GM12873 (cell line): ENCODE measurements at regions not wholly inside any gene's neighbourhood (a gene's known extent, or its start where the extent isn't known, plus 50 kb on each side); places are given as distances from the start of the nearest gene placed in this dataset.

Experiments
- TF ChIP-seq, protein P1 (sequence below): IDR thresholded peaks from 2 replicates; pipeline ENCODE4 v1.5.1; 2012; ENCODE audit warnings: low read depth, mild to moderate bottlenecking, moderate library complexity, low read length, control low read depth; ENCODE audit not compliant: insufficient read depth; ENCODE audit errors: missing control alignments

- TF ChIP-seq, protein P1, sequence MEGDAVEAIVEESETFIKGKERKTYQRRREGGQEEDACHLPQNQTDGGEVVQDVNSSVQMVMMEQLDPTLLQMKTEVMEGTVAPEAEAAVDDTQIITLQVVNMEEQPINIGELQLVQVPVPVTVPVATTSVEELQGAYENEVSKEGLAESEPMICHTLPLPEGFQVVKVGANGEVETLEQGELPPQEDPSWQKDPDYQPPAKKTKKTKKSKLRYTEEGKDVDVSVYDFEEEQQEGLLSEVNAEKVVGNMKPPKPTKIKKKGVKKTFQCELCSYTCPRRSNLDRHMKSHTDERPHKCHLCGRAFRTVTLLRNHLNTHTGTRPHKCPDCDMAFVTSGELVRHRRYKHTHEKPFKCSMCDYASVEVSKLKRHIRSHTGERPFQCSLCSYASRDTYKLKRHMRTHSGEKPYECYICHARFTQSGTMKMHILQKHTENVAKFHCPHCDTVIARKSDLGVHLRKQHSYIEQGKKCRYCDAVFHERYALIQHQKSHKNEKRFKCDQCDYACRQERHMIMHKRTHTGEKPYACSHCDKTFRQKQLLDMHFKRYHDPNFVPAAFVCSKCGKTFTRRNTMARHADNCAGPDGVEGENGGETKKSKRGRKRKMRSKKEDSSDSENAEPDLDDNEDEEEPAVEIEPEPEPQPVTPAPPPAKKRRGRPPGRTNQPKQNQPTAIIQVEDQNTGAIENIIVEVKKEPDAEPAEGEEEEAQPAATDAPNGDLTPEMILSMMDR = no peak
Observed at GRCh38 chr20:40770564-40771307, 81.7 kb upstream of the MAFB start.

- TF ChIP-seq, protein P1 = no peak
Observed at GRCh38 chr20:40771308-40771610, 82.2 kb upstream of the MAFB start.

DNA sequence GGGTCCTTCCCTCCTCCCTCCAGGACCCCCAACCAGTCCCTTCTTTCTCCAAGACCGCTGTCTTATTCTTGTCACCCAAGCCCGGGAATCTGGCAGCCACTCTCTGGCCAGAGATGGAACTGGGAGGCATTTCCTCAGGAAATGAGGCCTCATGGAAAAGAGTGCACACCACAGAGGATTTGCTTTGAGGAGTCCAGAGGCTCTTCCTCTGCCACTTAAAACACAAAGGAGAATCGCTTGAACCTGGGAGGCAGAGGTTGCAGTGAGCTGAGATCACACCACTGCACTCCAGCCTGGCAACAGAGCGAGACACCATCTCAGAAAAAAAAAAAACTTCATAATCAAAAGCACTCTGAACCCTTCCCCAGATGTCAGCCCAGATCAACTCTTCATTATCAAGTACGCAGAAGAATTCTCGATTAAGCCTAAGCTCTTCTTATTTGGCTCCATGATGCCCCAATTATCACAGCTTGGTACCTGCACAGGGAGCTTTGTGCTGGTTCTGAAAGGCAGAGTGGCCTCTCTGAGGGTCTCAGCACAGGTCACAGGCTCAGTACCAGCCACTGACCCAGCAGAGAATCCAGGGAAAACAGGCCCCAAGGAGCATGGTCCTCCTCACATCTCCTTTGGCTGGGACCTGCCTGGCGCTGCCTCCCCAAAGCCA is 82.9 kb upstream of the MAFB start:
- TF ChIP-seq, protein P1 = no peak

- TF ChIP-seq, protein P1 = no peak
Observed at GRCh38 chr20:40773376-40773775, 84.3 kb upstream of the MAFB start.

GRCh38 chr20:40774252-40774651 is 85.2 kb upstream of the MAFB start:
- TF ChIP-seq, protein P1 = no peak

DNA sequence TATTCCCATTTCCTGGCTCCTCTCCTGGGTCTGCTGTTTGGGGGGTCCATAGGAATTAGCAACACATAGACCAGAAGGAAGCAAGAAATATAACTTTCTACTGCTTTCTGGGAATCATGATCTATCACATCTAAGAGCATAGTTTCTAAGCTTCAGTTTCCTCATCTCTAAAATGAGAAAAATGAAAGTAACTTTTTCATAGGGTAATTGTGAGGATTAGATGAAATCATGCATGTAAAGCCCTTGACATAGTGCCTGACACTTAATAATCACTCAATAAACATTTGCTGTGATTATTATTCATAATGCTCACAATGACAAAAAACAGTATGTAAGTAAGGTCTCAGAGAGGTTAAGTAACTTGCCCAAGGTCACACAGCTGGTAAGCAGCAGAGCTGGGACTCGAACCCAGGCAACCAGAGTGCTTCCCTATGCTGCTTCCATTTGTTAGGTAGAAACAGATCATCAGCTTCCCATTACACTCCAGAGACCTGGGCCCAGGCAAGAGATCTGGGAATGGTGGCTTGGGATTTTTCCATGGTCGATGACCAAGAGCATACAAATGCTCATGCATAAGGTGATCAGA is 86.6 kb upstream of the MAFB start:
- TF ChIP-seq, protein P1 = no peak
